Heart left ventricle (tissue), 13 donors: ENCODE measurements at regions not wholly inside any gene's neighbourhood (a gene's known extent, or its start where the extent isn't known, plus 50 kb on each side); places are given as distances from the start of the nearest gene placed in this dataset.

ENCODE experiments used
- CTCF ChIP-seq, 12 donors: fragments of 200-600 bp; sonication (generic) in 4 of 12; IDR thresholded peaks; one replicate each; pipeline versions ENCODE4 v1.5.0 to v1.8.0; 2018 to 2022; ENCODE audit warnings: antibody characterized with exemption in 12 of 12, mild to moderate bottlenecking in 5 of 12
- POLR2A ChIP-seq, 2 donors: fragments of 450-650 bp; IDR thresholded peaks; one replicate each; pipeline ENCODE4 v1.6.1; 2017; ENCODE audit warnings: antibody characterized with exemption in 2 of 2, mild to moderate bottlenecking in 2 of 2, moderate library complexity in 2 of 2
- donor health status: ischemic (EF 13 %, LVEDD 7.1; RV severe dilation, severe dysfunction).
- donor health status: DM: no; HTN: yes; CAD: no.
- donor health status: DM: no; HTN: no; CAD: no.
- donor health status: ischemic (EF 25% LVEDD 6.9; RV normal size, moderate dysfunction).
- donor health status: ischemic (EF 25% LVEDD 5.7; RV mildly dilated, moderate dysfunction).
- donor health status: ischemic (EF 35%, LVEDD 5.7; RV mildly dilated, moderate dysfunction).
- donor health status: nonischemic (EF 11% LVEDD 7.7; RV severe dilation, severe dysfunction).
- donor health status: DM: yes; HTN: yes; CAD: no.
- donor health status: PGD.
- donor health status: ischemic (EF 29% LVEDD 5.4; RV normal size, mild dysfunction).
- donor health status: nonischemic (EF 23%, LVEDD 6.1; RV moderate dilation, normal function).

GRCh38 chrX:9260603-9261002 is 204.3 kb upstream of the TBL1X start:
- TF ChIP-seq CTCF (IDR thresholded peaks at IDR 0.05) (no peak), POLR2A (IDR thresholded peaks at IDR 0.05) (no peak)
